IMR-90 (cell line): ENCODE measurements at regions not wholly inside any gene's neighbourhood (a gene's known extent, or its start where the extent isn't known, plus 50 kb on each side); places are given as distances from the start of the nearest gene placed in this dataset.

Experiments used
- ATAC-seq: fragments of 200-7000 bp; cut with Tn5 transposase; 2 replicates; pipeline ENCODE4 v1.9.1; 2020; ENCODE audit warnings: low read depth, mild to moderate bottlenecking, moderate library complexity
- BruUV-seq: library from RNA; stranded (reverse); fragments of 400-500 nt; replicated peaks from 2 replicates; lab custom pipeline; 2021; lab: Mats Ljungman, UMichigan
- CTCF ChIA-PET: fragments of 300-600 bp; formaldehyde crosslinking; extraction: SDS; loops from one replicate; lab custom pipeline; 2021; ENCODE audit warnings: antibody characterized with exemption; lab: Yijun Ruan, JAX
- POLR2A ChIA-PET: fragments of 300-600 bp; sonication (Branson Sonifier 250); formaldehyde crosslinking; loops from one replicate; lab custom pipeline; 2022; ENCODE audit warnings: antibody characterized with exemption; ENCODE audit not compliant: unreplicated experiment; lab: Charles Lee
- DNase-seq: peaks from one replicate; pipeline ENCODE4 v3.0.0; 2013
- H2AFZ ChIP-seq: replicated peaks from 2 replicates; pipeline ENCODE3; 2013; ENCODE audit warnings: low read length, mild to moderate bottlenecking; ENCODE audit not compliant: poor library complexity
- H2AK5ac ChIP-seq: 2 replicates; pipeline ENCODE4 v1.6.1; 2013; ENCODE audit warnings: low read depth, low read length, inconsistent platforms
- H2AK9ac ChIP-seq: replicated peaks from 2 replicates; pipeline ENCODE3; 2013; ENCODE audit warnings: mild to moderate bottlenecking, low read depth, low read length, moderate library complexity; ENCODE audit not compliant: poor library complexity
- H2BK120ac ChIP-seq: 2 replicates; pipeline ENCODE4 v1.6.1; 2013; ENCODE audit warnings: low read depth, low read length, inconsistent platforms
- H2BK15ac ChIP-seq: 3 replicates; pipeline ENCODE4 v1.6.1; 2013; ENCODE audit warnings: low read depth, low read length, inconsistent platforms
- H2BK20ac ChIP-seq: 2 replicates; pipeline ENCODE4 v1.6.1; 2013; ENCODE audit warnings: low read depth, mild to moderate bottlenecking, inconsistent platforms, low read length, moderate library complexity
- H2BK5ac ChIP-seq: 2 replicates; pipeline ENCODE4 v1.6.1; 2013; ENCODE audit warnings: mild to moderate bottlenecking, low read depth, low read length, inconsistent platforms; ENCODE audit not compliant: poor library complexity, severe bottlenecking
- H3K14ac ChIP-seq: replicated peaks from 2 replicates; pipeline ENCODE4 v1.6.1; 2013; ENCODE audit warnings: low read depth, low read length, inconsistent platforms
- H3K18ac ChIP-seq: 2 replicates; pipeline ENCODE4 v1.6.1; 2013; ENCODE audit warnings: low read depth, low read length, control low read depth
- H3K23ac ChIP-seq: 2 replicates; pipeline ENCODE4 v1.6.1; 2013; ENCODE audit warnings: low read depth, low read length, inconsistent platforms
- H3K27ac ChIP-seq: 2 replicates; pipeline ENCODE4 v1.5.1; 2013; ENCODE audit warnings: mild to moderate bottlenecking, control low read depth, low read length; ENCODE audit not compliant: insufficient read depth
- H3K27me3 ChIP-seq: 2 replicates; pipeline ENCODE4 v1.6.1; 2013; ENCODE audit warnings: low read length; ENCODE audit not compliant: control insufficient read depth, insufficient read depth
- H3K36me3 ChIP-seq: 2 replicates; pipeline ENCODE4 v1.6.1; 2013; ENCODE audit warnings: low read length, mixed read lengths; ENCODE audit not compliant: control insufficient read depth, insufficient read depth
- H3K4ac ChIP-seq: 2 replicates; pipeline ENCODE4 v1.6.1; 2013; ENCODE audit warnings: low read depth, low read length, inconsistent platforms
- H3K4me1 ChIP-seq: 2 replicates; pipeline ENCODE4 v1.6.1; 2013; ENCODE audit warnings: low read length, mixed read lengths; ENCODE audit not compliant: control insufficient read depth, insufficient read depth
- H3K4me2 ChIP-seq: 2 replicates; pipeline ENCODE4 v1.6.1; 2013; ENCODE audit warnings: low read depth, mild to moderate bottlenecking, control low read depth, low read length, moderate library complexity
- H3K4me3 ChIP-seq: 2 replicates; pipeline ENCODE4 v1.5.1; 2013; ENCODE audit warnings: low read depth, mild to moderate bottlenecking, control low read depth, low read length, moderate library complexity; ENCODE audit not compliant: insufficient read depth
- H3K56ac ChIP-seq: 2 replicates; pipeline ENCODE4 v1.6.1; 2013; ENCODE audit warnings: low read length, inconsistent platforms; ENCODE audit not compliant: insufficient read depth; ENCODE audit errors: extremely low read depth
- H3K79me1 ChIP-seq, 2 experiments: 2 replicates each; pipeline ENCODE4 v1.6.1; 2013; ENCODE audit warnings: low read length in 2 of 2, inconsistent platforms in 1 of 2, low read depth in 1 of 2
- H3K9ac ChIP-seq: 2 replicates; pipeline ENCODE4 v1.6.1; 2013; ENCODE audit warnings: low read depth, low read length, control low read depth
- H3K9me1 ChIP-seq: 2 replicates; pipeline ENCODE4 v1.6.1; 2013; ENCODE audit warnings: low read length, inconsistent platforms; ENCODE audit not compliant: insufficient read depth
- H3K9me3 ChIP-seq: 2 replicates; pipeline ENCODE4 v1.6.1; 2013; ENCODE audit warnings: low read length; ENCODE audit not compliant: control insufficient read depth, insufficient read depth
- H4K20me1 ChIP-seq: 2 replicates; pipeline ENCODE4 v1.6.1; 2013; ENCODE audit warnings: low read length, inconsistent platforms; ENCODE audit not compliant: insufficient read depth
- H4K5ac ChIP-seq: 2 replicates; pipeline ENCODE4 v1.6.1; 2013; ENCODE audit warnings: mild to moderate bottlenecking, low read depth, low read length, control low read depth
- H4K8ac ChIP-seq, 2 experiments: 2 replicates each; pipeline ENCODE4 v1.6.1; 2013; ENCODE audit warnings: low read depth in 2 of 2, low read length in 2 of 2, control low read depth in 1 of 2, inconsistent platforms in 1 of 2
- H4K91ac ChIP-seq: 2 replicates; pipeline ENCODE4 v1.6.1; 2013; ENCODE audit warnings: low read depth, low read length, inconsistent platforms; ENCODE audit not compliant: insufficient read depth
- BHLHE40 ChIP-seq: fragments of 150-350 bp; IDR thresholded peaks from 2 replicates; pipeline ENCODE4 v1.6.1; 2016; ENCODE audit warnings: mild to moderate bottlenecking, low read depth, low read length
- FOS ChIP-seq: fragments of 150-350 bp; IDR thresholded peaks from 2 replicates; pipeline ENCODE4 v1.6.1; 2016; ENCODE audit warnings: low read depth, low read length
- MAFK ChIP-seq: IDR thresholded peaks from 2 replicates; pipeline ENCODE4 v1.6.1; 2012; ENCODE audit warnings: low read depth, low read length, improper control_type of control experiment
- NFE2L2 ChIP-seq: fragments of 150-350 bp; IDR thresholded peaks from 2 replicates; pipeline ENCODE4 v1.6.1; 2016; ENCODE audit warnings: low read depth, mild to moderate bottlenecking, low read length
- POLR2A ChIP-seq: IDR thresholded peaks from 2 replicates; pipeline ENCODE4 v1.6.1; 2012; ENCODE audit warnings: mild to moderate bottlenecking, low read depth, low read length
- RFX5 ChIP-seq: IDR thresholded peaks from 2 replicates; pipeline ENCODE4 v1.8.0; 2012; ENCODE audit warnings: low read depth, mild to moderate bottlenecking, low read length, moderate library complexity
- WGBS, 2 experiments: methylation state at CpG; one replicate each; pipeline versions ENCODE4 v1.1.5 to v1.1.7; 2013; ENCODE audit warnings: missing lambda C conversion rate in 2 of 2; ENCODE audit not compliant: insufficient read length in 1 of 2; ENCODE audit errors: extremely low coverage in 2 of 2; 5-methylcytosine and 5-hydroxymethylcytosine counted together
- dilution Hi-C: fragments of 300-500 bp; cut with HindIII; formaldehyde crosslinking; loops from one replicate; pipeline ENCODE4 v1.14.3; 2018; ENCODE audit warnings: low sequenced_read_pairs; ENCODE audit not compliant: unreplicated experiment
- in situ Hi-C: fragments of 300-500 bp; cut with MboI; formaldehyde crosslinking; loops from 3 replicates; pipeline ENCODE4 v1.14.3; 2019; ENCODE audit warnings: low sequenced_read_pairs, inconsistent platforms, mixed read lengths
- intact Hi-C: fragments of 100-400 bp; cut with micrococcal nuclease; formaldehyde crosslinking; loops from 2 replicates; pipeline ENCODE4 v1.10.0; 2022
- TF ChIP-seq, protein P1 (sequence below): fragments of 150-350 bp; IDR thresholded peaks from 2 replicates; pipeline ENCODE4 v1.6.1; 2017; ENCODE audit warnings: mild to moderate bottlenecking, antibody characterized with exemption, low read length, low read depth

DNA sequence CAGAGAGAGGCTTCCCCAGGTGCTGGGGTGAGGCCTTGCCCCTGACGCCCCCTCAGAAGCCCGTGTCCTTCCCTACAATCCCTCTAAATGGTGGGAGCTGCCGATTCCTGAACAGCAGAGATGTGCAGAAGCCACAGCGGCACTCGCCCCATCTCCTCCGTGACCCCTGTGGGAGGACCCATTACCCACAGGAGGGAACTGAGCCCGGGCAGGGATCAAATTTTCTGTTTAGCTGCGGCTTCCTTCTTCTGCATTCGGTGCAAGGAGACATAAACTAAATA is 181.2 kb upstream of the RAB6C start:
- no peak overlapping the region for H3K18ac ChIP-seq
- no peak overlapping the region for H3K4me2 ChIP-seq
- no peaks in the 10 kb centered on the region for H3K79me1 ChIP-seq
- no peak overlapping the region for H2BK15ac ChIP-seq
- CTCF ChIA-PET, result no interaction called here
- no peaks in the 10 kb centered on the region for H3K4me1 ChIP-seq
- no peak overlapping the region for H4K91ac ChIP-seq
- no peak overlapping the region for H2BK5ac ChIP-seq
- DNase-seq, result no peak
- H4K20me1 ChIP-seq, result no peaks in the 10 kb centered on the region
- no peaks in the 10 kb centered on the region for H3K36me3 ChIP-seq
- H3K23ac ChIP-seq, result no peak overlapping the region
- no peak overlapping the region for H2AFZ ChIP-seq
- no peak overlapping the region for H3K9ac ChIP-seq
- TF ChIP-seq RFX5 (no peak), FOS (no peak), BHLHE40 (no peak), POLR2A (no peak), NFE2L2 (no peak), MAFK (no peak)
- TF ChIP-seq, protein P1, sequence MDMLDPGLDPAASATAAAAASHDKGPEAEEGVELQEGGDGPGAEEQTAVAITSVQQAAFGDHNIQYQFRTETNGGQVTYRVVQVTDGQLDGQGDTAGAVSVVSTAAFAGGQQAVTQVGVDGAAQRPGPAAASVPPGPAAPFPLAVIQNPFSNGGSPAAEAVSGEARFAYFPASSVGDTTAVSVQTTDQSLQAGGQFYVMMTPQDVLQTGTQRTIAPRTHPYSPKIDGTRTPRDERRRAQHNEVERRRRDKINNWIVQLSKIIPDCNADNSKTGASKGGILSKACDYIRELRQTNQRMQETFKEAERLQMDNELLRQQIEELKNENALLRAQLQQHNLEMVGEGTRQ, result no peak
- 67% methylated on average over 3 of the region's 9 CpGs; no CpG with 5 or more reads in 1 of the 2 experiments for WGBS, 2 experiments
- intact Hi-C loops (no loop called here), dilution Hi-C loops (no loop called here), in situ Hi-C loops (no loop called here)
- no peak overlapping the region for H2AK9ac ChIP-seq
- no peak overlapping the region for H3K4me3 ChIP-seq
- no peaks in the 10 kb centered on the region for H3K27me3 ChIP-seq
- peaks cover 5% of the 10 kb centered on the region; the same call in 1 of the 2 replicates for H3K9me3 ChIP-seq
- H2BK20ac ChIP-seq, result no peak overlapping the region
- no peaks in the 10 kb centered on the region for H3K9me1 ChIP-seq
- H2AK5ac ChIP-seq, result no peak overlapping the region
- no peak overlapping the region for H3K14ac ChIP-seq
- H4K5ac ChIP-seq, result no peak overlapping the region
- no peak overlapping the region for H3K27ac ChIP-seq
- no TSS peak for BruUV-seq
- H4K8ac ChIP-seq, result no peak overlapping the region
- no peak overlapping the region for H3K56ac ChIP-seq
- POLR2A ChIA-PET, result no interaction called here
- no peak for ATAC-seq
- no peak overlapping the region for H2BK120ac ChIP-seq
- H3K4ac ChIP-seq, result no peak overlapping the region
